ENCODE measurements at regions not wholly inside any gene's neighbourhood (a gene's known extent, or its start where the extent isn't known, plus 50 kb on each side); places are given as distances from the start of the nearest gene placed in this dataset.
"Not testable (repeated sequence)": the region's sequence is repeated elsewhere in the genome, so short reads cannot be mapped to it uniquely, and the experiment has no call there.

DNA sequence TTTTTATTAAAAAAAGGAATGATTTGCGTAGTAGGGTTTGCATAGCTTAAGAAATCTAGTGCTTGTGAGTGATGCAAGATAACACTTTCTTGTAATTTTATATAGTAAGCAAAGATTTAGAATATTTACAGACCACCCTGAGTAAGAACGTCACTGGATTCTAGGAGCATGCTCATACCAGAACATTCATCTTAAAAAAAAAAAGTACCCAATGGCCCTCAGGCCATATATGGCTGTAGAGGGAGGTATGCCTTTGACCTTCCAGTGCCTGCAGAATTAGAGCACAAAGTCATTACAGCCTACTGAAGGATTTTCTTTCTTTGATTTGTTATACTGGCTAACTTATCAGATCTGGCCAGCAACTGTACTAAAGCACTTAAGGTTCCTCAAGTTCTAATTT, 236.3 kb upstream of the GYPA start:
- no peak for DNase-seq

- no peak for DNase-seq
Measured at GRCh38 chr4:144384408-144384807, 243.9 kb upstream of the GYPA start.

DNA sequence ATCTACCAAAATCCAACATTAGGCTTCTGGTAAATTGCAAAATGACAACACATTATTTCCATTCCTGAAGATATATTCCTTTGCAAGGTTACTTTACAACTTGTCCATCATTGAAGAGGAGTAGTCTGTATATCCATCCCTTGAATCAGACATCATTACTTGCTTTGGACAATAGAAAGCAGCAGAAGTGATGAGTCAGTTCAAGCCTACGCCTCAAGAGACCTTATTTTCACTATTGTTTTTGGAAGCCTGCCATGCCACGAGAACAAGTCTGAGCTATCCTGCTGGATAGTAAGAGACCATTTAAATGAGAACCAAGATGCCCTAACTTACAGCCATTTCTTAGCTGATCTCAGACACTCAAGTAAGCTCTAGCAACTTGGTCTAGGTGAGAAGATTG, 246.0 kb upstream of the HHIP start:
- no peak for DNase-seq

DNA sequence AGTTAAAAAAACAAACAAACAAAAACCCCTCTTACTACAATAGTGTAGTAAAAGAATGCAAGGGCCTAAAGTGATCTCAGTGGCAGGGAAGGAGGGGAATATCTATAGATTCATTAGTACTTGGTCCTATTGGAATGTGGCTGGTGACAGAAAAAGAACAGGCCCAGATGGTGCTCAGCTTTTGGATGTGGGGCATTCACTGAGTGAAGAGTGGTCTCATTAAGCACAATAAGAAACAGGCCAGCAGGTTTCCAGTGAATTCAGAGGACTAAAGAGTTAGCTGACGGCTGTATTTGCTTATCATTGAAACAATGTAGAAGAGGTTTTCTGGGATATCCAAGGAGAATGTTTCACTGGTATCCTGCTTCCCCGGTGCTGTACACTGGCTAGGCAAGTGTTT, 243.8 kb upstream of the HHIP start:
- no peak for DNase-seq

GRCh38 chr4:144402999-144403398, 243.0 kb upstream of the HHIP start:
- no peak for DNase-seq

DNA sequence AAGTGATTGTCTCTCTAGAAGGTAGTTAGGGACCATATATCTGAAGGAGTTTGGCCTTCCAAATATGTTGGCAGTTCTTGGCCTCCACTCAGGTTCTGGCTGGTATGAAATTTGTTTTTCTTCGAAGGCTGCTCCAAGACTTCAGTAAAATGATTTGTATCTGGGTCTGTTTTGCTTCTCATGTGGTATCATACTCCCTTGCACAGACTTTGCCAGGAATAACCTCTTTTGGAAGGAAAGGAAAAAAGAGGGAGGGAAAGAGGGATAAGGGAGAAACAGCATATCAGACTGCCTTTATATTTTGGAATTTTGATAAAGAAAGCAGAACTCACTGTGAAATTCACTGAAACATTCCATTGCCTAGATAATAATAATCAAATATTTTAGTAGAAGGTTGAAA, 242.1 kb upstream of the HHIP start:
- no peak for DNase-seq

DNA sequence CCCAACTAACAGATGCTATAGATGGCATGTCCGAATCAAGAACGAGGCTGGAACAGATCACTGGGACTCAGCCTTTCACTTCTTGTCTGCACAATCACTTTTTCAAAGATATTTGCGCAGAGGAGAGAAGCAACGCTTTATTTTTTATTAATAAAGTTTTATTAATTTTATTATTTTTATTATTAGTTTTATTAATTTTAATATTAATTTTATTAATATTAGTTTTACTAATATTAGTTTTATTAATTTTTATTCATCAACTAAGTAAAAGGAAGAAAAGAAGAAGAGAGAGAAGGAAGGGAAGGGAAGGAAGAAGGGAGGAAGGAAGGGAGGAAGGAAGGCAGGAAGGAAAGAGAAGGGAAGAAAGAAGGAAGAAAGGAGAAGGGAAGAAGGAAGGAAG, 236.4 kb upstream of the HHIP start:
- DNase-seq, result no peak

GRCh38 chr4:144410230-144410783, 235.6 kb upstream of the HHIP start:
- DNase-seq, result no peak

DNA sequence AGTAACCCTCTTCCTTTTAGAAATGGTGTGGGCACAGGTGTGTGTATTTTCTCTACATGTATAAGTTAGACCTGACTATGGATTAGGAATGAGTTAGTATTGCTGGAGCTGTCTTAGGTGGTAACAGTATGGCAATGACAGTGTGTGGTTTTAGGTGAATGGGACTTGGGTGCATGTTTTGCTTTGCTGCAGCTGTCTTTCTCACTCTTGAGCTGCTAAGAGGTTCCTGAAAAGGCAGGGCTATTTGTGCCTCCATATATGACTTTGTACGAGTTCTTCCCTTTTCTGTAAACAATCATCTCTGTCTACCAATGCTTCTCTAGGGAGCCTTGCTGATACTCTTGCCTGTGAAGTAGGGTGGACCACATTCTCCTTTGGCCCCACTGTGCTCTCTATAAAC, 234.8 kb upstream of the HHIP start:
- no peak for DNase-seq

DNA sequence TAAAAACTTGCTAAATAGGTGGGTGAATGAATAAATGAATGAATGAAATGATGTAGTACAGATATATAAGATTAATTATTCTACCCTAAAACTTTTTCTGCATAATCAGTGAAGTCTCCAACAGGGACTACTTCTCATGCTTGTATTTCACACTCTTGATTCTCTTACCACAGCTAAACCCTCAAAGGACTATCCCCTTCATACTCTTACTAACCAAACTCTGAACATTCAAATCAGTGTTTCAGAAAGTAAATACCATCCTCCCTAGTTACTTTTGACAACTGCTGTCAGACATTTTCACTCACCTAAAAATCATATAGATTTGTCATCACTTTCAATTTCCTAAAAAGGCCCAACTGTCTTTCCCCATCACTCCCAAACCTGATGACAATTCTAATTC, 234.3 kb upstream of the HHIP start:
- DNase-seq, result no peak

- DNase-seq, result no peak
Measured at GRCh38 chr4:144421056-144421455, 224.9 kb upstream of the HHIP start.

DNA sequence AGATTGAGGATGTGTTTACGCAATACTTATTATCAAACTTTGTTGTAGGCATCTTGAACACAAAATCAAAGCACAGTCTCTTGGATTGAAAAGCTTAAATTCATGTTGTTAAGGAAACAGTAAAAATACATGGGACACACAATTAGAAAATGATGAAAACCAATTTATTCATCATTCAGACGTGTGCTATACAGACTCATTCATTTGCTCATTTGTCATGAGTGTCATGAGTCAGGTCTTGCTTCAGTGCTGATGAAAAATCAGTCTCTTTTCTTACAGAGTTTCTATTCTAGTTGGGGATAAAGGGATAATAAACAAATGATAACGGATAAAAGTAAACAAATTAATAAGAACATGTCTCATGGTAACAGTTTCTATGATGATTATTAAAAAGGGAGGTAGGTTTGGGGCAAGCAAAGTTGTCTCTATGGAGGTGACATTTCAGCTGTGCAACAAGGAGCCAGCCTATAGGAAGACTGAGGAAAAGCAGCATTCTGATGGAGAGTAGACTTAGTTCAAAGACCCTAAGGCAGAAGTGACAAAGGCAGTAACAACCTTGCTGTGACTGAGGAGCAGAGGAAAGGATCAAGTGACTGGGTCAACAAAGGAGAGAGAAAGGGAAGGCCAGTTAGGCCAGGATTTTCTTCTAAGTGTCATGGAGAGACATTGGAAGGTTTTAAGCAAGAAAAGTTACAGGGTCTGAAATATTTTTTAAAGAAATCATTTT, 224.0 kb upstream of the HHIP start:
- DNase-seq, result no peak

DNA sequence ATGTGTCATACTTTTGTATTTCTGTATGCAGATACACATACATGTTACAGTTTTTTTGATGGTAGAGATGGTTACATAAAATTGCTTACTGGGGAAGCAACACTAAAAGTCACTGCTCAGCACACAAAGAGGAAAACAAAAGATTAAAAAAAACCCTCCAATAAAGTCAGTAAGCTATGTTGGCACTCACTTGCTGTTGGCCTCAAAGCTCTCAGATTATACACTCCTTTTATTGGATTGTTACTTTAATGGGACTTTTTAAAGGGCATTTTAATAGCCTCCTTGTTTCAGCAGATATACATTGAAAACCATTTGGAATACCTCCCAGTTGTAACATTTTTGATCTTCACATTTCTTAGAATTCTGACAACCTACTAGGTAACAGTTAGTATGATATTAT, 222.0 kb upstream of the HHIP start:
- no peak for DNase-seq

GRCh38 chr4:144426023-144426422, 219.9 kb upstream of the HHIP start:
- not testable (repeated sequence) for DNase-seq

DNA sequence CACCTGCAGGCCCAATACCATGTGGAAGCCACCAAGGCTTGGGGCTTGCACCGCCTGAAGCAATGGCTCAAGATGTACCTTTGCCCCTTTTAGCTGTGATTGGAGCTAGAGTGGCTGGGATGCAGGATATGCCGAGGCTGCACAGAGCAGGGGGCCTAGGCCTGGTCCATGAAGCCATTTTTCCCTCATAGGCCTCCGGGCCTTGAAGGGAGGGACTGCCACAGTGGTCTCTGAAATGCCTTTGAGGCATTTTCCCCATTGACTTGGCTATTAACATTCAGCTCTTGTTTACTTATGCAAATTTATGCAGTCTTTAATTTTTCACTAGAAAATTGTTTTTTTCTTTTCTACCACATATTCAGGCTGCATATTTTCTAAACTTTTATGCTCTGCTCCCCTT, 203.2 kb upstream of the HHIP start:
- no peak for DNase-seq

DNA sequence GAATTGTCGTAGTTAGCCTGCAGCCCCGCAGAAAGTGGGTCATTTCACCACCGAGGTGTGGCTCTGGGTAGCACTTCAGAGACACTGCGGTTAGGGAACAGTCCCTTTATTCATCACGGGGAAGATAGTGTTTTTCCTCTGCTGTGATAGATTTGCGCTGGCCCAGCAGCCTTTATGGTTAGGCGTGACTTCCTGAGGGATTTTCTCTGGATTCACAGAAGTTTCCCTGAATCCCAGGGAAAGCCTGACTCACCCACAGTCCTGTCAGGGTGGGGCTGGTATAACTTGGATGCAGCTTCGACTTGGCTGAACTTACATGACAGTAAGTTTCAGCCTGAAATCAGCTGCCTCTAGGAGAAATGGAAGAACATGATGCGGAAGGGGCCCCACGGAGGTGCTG, 196.3 kb upstream of the HHIP start:
- DNase-seq, result no peak

GRCh38 chr4:144450526-144450925, 195.4 kb upstream of the HHIP start:
- DNase-seq, result no peak

GRCh38 chr4:144451766-144452450, 194.0 kb upstream of the HHIP start:
- no peak for DNase-seq

DNA sequence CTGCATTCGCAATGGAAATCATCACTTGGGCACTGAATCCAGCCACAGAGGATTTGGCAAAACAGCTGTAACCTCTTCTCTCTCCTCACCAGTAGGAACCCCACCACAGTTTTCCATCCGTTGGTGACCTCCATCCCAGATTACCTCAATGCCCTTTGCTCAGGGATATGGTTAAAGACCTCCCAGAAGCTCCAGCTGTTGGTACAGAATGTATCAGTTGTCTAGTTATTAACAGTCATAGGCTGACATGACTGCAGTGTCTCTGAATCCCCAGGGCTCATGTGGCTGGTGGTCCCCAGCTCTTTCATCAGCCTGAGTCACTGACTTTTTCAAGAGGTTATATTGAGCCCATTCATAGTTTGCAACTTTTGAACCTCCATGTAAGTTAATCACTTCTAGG, 189.8 kb upstream of the HHIP start:
- no peak for DNase-seq

- DNase-seq, result no peak
Measured at GRCh38 chr4:144461906-144462305, 184.1 kb upstream of the HHIP start.

DNA sequence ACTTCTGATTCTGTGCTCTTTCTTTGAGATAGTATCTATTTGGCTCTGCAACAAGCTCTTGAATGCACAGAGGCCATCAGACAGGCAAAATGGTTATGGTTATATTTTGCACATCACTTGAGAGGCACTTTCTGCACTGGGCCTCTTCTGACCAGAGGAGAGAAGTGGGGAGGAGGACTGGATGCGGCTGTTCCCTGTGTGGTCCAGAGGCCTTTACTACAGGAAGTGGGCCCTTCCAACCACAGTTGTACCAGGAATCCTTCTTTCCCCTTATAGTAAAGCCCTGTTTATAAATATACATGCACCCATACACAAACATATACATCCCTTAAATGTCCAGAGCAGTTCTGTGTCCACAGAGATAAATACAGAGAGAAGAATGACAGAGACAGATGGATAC, 182.7 kb upstream of the HHIP start:
- no peak for DNase-seq

DNA sequence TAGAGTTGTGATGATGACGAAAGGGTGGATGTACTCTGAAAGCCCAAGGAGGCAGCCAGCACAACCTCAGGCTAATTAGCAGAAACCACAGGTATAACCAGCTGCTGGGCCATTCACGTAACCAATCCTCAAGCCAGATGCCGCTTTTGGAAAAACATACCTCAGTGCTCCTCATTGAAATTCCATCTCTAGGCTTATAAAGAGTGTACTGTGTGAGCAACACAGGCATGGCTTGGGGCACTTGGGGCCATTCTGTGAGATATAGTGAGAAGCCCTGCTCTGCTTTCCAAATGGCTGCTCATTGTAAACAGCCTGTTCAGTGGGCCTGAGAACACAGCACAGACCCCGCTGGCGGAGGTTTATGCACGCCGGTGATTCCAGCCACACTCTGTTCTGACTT, 182.1 kb upstream of the HHIP start:
- DNase-seq, result no peak

DNA sequence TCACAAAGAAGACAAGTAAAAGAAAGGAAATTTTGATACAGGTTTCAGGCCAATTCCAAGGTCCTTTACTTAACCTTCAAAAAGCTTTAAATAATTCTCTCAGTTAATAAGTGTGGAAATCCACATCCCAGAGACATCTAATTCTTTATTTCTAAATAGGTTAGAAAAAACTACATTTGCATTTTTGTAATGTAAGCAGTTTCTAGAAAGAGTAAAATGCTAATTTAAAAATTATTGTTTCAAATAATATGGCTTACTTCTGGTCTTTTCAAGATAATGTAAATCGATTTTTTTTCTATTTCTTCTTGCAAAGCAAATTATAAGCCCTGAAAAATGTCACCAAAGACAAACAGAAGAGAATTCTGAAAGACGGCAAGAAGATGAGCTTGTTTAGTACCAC, 180.4 kb upstream of the HHIP start:
- DNase-seq, result no peak

GRCh38 chr4:144480068-144480467, 165.9 kb upstream of the HHIP start:
- DNase-seq, result no peak

DNA sequence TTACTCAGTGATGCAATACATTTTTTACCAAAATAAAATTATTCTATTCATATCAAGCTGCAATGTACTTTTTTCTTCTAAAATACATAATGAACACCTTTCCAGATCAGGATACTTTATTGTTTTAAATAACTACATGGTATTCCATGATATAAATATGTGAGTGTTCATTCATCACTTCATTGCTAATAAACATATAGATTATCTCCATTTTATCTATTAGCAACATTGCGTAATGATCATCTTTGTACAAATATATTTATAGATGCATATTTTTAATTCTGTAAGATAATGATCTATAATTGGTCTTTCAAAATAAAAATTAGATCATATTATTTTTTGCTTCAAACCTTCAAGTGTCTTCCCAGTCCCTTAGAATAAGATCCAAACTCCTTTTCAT, 156.1 kb upstream of the HHIP start:
- no peak for DNase-seq

All from hippocampal formation (tissue), 2 donors.